IMR-90 (cell line): ENCODE measurements at regions not wholly inside any gene's neighbourhood (a gene's known extent, or its start where the extent isn't known, plus 50 kb on each side); places are given as distances from the start of the nearest gene placed in this dataset.

Experiments used
- ATAC-seq: fragments of 200-7000 bp; cut with Tn5 transposase; 2 replicates; pipeline ENCODE4 v1.9.1; 2020; ENCODE audit warnings: low read depth, mild to moderate bottlenecking, moderate library complexity
- BruUV-seq: library from RNA; stranded (reverse); fragments of 400-500 nt; replicated peaks from 2 replicates; lab custom pipeline; 2021; lab: Mats Ljungman, UMichigan
- CTCF ChIA-PET: fragments of 300-600 bp; formaldehyde crosslinking; extraction: SDS; loops from one replicate; lab custom pipeline; 2021; ENCODE audit warnings: antibody characterized with exemption; lab: Yijun Ruan, JAX
- POLR2A ChIA-PET: fragments of 300-600 bp; sonication (Branson Sonifier 250); formaldehyde crosslinking; loops from one replicate; lab custom pipeline; 2022; ENCODE audit warnings: antibody characterized with exemption; ENCODE audit not compliant: unreplicated experiment; lab: Charles Lee
- DNase-seq: peaks from one replicate; pipeline ENCODE4 v3.0.0; 2013
- H2AFZ ChIP-seq: replicated peaks from 2 replicates; pipeline ENCODE3; 2013; ENCODE audit warnings: low read length, mild to moderate bottlenecking; ENCODE audit not compliant: poor library complexity
- H2AK5ac ChIP-seq: 2 replicates; pipeline ENCODE4 v1.6.1; 2013; ENCODE audit warnings: low read depth, low read length, inconsistent platforms
- H2AK9ac ChIP-seq: replicated peaks from 2 replicates; pipeline ENCODE3; 2013; ENCODE audit warnings: mild to moderate bottlenecking, low read depth, low read length, moderate library complexity; ENCODE audit not compliant: poor library complexity
- H2BK120ac ChIP-seq: 2 replicates; pipeline ENCODE4 v1.6.1; 2013; ENCODE audit warnings: low read depth, low read length, inconsistent platforms
- H2BK15ac ChIP-seq: 3 replicates; pipeline ENCODE4 v1.6.1; 2013; ENCODE audit warnings: low read depth, low read length, inconsistent platforms
- H2BK20ac ChIP-seq: 2 replicates; pipeline ENCODE4 v1.6.1; 2013; ENCODE audit warnings: low read depth, mild to moderate bottlenecking, inconsistent platforms, low read length, moderate library complexity
- H2BK5ac ChIP-seq: 2 replicates; pipeline ENCODE4 v1.6.1; 2013; ENCODE audit warnings: mild to moderate bottlenecking, low read depth, low read length, inconsistent platforms; ENCODE audit not compliant: poor library complexity, severe bottlenecking
- H3K14ac ChIP-seq: replicated peaks from 2 replicates; pipeline ENCODE4 v1.6.1; 2013; ENCODE audit warnings: low read depth, low read length, inconsistent platforms
- H3K18ac ChIP-seq: 2 replicates; pipeline ENCODE4 v1.6.1; 2013; ENCODE audit warnings: low read depth, low read length, control low read depth
- H3K23ac ChIP-seq: 2 replicates; pipeline ENCODE4 v1.6.1; 2013; ENCODE audit warnings: low read depth, low read length, inconsistent platforms
- H3K27ac ChIP-seq: 2 replicates; pipeline ENCODE4 v1.5.1; 2013; ENCODE audit warnings: mild to moderate bottlenecking, control low read depth, low read length; ENCODE audit not compliant: insufficient read depth
- H3K27me3 ChIP-seq: 2 replicates; pipeline ENCODE4 v1.6.1; 2013; ENCODE audit warnings: low read length; ENCODE audit not compliant: control insufficient read depth, insufficient read depth
- H3K36me3 ChIP-seq: 2 replicates; pipeline ENCODE4 v1.6.1; 2013; ENCODE audit warnings: low read length, mixed read lengths; ENCODE audit not compliant: control insufficient read depth, insufficient read depth
- H3K4ac ChIP-seq: 2 replicates; pipeline ENCODE4 v1.6.1; 2013; ENCODE audit warnings: low read depth, low read length, inconsistent platforms
- H3K4me1 ChIP-seq: 2 replicates; pipeline ENCODE4 v1.6.1; 2013; ENCODE audit warnings: low read length, mixed read lengths; ENCODE audit not compliant: control insufficient read depth, insufficient read depth
- H3K4me2 ChIP-seq: 2 replicates; pipeline ENCODE4 v1.6.1; 2013; ENCODE audit warnings: low read depth, mild to moderate bottlenecking, control low read depth, low read length, moderate library complexity
- H3K4me3 ChIP-seq: 2 replicates; pipeline ENCODE4 v1.5.1; 2013; ENCODE audit warnings: low read depth, mild to moderate bottlenecking, control low read depth, low read length, moderate library complexity; ENCODE audit not compliant: insufficient read depth
- H3K56ac ChIP-seq: 2 replicates; pipeline ENCODE4 v1.6.1; 2013; ENCODE audit warnings: low read length, inconsistent platforms; ENCODE audit not compliant: insufficient read depth; ENCODE audit errors: extremely low read depth
- H3K79me1 ChIP-seq, 2 experiments: 2 replicates each; pipeline ENCODE4 v1.6.1; 2013; ENCODE audit warnings: low read length in 2 of 2, inconsistent platforms in 1 of 2, low read depth in 1 of 2
- H3K9ac ChIP-seq: 2 replicates; pipeline ENCODE4 v1.6.1; 2013; ENCODE audit warnings: low read depth, low read length, control low read depth
- H3K9me1 ChIP-seq: 2 replicates; pipeline ENCODE4 v1.6.1; 2013; ENCODE audit warnings: low read length, inconsistent platforms; ENCODE audit not compliant: insufficient read depth
- H3K9me3 ChIP-seq: 2 replicates; pipeline ENCODE4 v1.6.1; 2013; ENCODE audit warnings: low read length; ENCODE audit not compliant: control insufficient read depth, insufficient read depth
- H4K20me1 ChIP-seq: 2 replicates; pipeline ENCODE4 v1.6.1; 2013; ENCODE audit warnings: low read length, inconsistent platforms; ENCODE audit not compliant: insufficient read depth
- H4K5ac ChIP-seq: 2 replicates; pipeline ENCODE4 v1.6.1; 2013; ENCODE audit warnings: mild to moderate bottlenecking, low read depth, low read length, control low read depth
- H4K8ac ChIP-seq, 2 experiments: 2 replicates each; pipeline ENCODE4 v1.6.1; 2013; ENCODE audit warnings: low read depth in 2 of 2, low read length in 2 of 2, control low read depth in 1 of 2, inconsistent platforms in 1 of 2
- H4K91ac ChIP-seq: 2 replicates; pipeline ENCODE4 v1.6.1; 2013; ENCODE audit warnings: low read depth, low read length, inconsistent platforms; ENCODE audit not compliant: insufficient read depth
- WGBS, 2 experiments: methylation state at CpG; one replicate each; pipeline versions ENCODE4 v1.1.5 to v1.1.7; 2013; ENCODE audit warnings: missing lambda C conversion rate in 2 of 2; ENCODE audit not compliant: insufficient read length in 1 of 2; ENCODE audit errors: extremely low coverage in 2 of 2; 5-methylcytosine and 5-hydroxymethylcytosine counted together
- dilution Hi-C: fragments of 300-500 bp; cut with HindIII; formaldehyde crosslinking; loops from one replicate; pipeline ENCODE4 v1.14.3; 2018; ENCODE audit warnings: low sequenced_read_pairs; ENCODE audit not compliant: unreplicated experiment
- in situ Hi-C: fragments of 300-500 bp; cut with MboI; formaldehyde crosslinking; loops from 3 replicates; pipeline ENCODE4 v1.14.3; 2019; ENCODE audit warnings: low sequenced_read_pairs, inconsistent platforms, mixed read lengths
- intact Hi-C: fragments of 100-400 bp; cut with micrococcal nuclease; formaldehyde crosslinking; loops from 2 replicates; pipeline ENCODE4 v1.10.0; 2022
- TF ChIP-seq, protein P1 (sequence below): fragments of 150-350 bp; IDR thresholded peaks from 2 replicates; pipeline ENCODE4 v1.6.1; 2016; ENCODE audit warnings: low read depth, mild to moderate bottlenecking, low read length, moderate library complexity, borderline replicate concordance
- TF ChIP-seq, protein P2 (sequence below): fragments of 150-350 bp; IDR thresholded peaks from 2 replicates; pipeline ENCODE4 v1.6.1; 2017; ENCODE audit warnings: mild to moderate bottlenecking, antibody characterized with exemption, low read length, low read depth

DNA sequence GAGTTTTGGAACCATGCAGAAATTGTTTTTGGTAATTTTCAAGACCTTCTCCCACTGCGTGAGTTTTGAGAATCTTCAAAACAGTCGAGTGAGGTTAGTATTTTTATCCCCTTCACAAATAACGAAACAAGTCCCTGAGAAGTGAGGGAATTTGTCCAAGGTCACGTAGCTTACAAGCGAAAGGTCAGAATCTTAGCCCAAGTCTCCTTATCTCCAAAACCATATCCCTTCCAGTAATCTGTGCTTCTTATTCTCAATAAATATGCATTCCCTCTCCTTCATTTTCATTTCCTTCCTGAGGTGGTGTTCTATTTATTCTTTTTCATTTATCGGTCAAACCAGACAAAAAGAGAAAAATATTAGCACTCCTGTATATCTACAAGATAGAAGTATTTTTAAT, 163.6 kb downstream of the MREG start:
- Histone ChIP-seq H2AK5ac (no peak overlapping the region), H3K79me1 (no peaks in the 10 kb centered on the region), H2BK20ac (peak overlapping the region; percentile 43; the same call in 1 of the 2 replicates), H4K5ac (no peak overlapping the region), H3K27ac (no peak overlapping the region), H2BK5ac (no peak overlapping the region), H4K91ac (no peak overlapping the region; the same call in 1 of the 2 replicates), H3K9ac (no peak overlapping the region), H3K36me3 (no peaks in the 10 kb centered on the region), H4K20me1 (no peaks in the 10 kb centered on the region), H3K9me1 (no peaks in the 10 kb centered on the region; the same call in 1 of the 2 replicates), H3K4ac (peak overlapping the region; percentile 38; the same call in 1 of the 2 replicates), H3K23ac (no peak overlapping the region), H2AFZ (no peak overlapping the region), H3K14ac (no peak overlapping the region), H4K8ac (no peak overlapping the region), H3K18ac (no peak overlapping the region; the same call in 1 of the 2 replicates), H3K56ac (no peak overlapping the region), H3K27me3 (no peaks in the 10 kb centered on the region), H2BK15ac (no peak overlapping the region), H3K4me1 (peaks cover 11% of the 10 kb centered on the region), H3K4me2 (no peak overlapping the region), H2AK9ac (no peak overlapping the region), H2BK120ac (peak overlapping the region; percentile 44; the same call in 1 of the 2 replicates), H3K4me3 (no peak overlapping the region), H3K9me3 (no peaks in the 10 kb centered on the region; the same call in 1 of the 2 replicates)
- no CpG with 5 or more reads among the region's 6 CpGs for WGBS, 2 experiments
- ChIA-PET POLR2A (no interaction called here), CTCF (no interaction called here)
- no TSS peak for BruUV-seq
- no peak for DNase-seq
- TF ChIP-seq, protein P1, sequence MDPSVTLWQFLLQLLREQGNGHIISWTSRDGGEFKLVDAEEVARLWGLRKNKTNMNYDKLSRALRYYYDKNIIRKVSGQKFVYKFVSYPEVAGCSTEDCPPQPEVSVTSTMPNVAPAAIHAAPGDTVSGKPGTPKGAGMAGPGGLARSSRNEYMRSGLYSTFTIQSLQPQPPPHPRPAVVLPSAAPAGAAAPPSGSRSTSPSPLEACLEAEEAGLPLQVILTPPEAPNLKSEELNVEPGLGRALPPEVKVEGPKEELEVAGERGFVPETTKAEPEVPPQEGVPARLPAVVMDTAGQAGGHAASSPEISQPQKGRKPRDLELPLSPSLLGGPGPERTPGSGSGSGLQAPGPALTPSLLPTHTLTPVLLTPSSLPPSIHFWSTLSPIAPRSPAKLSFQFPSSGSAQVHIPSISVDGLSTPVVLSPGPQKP, result no peak
- TF ChIP-seq, protein P2, sequence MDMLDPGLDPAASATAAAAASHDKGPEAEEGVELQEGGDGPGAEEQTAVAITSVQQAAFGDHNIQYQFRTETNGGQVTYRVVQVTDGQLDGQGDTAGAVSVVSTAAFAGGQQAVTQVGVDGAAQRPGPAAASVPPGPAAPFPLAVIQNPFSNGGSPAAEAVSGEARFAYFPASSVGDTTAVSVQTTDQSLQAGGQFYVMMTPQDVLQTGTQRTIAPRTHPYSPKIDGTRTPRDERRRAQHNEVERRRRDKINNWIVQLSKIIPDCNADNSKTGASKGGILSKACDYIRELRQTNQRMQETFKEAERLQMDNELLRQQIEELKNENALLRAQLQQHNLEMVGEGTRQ, result no peak
- intact Hi-C loops, result no loop called here
- in situ Hi-C loops, result no loop called here
- ATAC-seq, result no peak
- dilution Hi-C loops, result no loop called here
